Colon (tissue), 2 donors: ENCODE measurements at regions not wholly inside any gene's neighbourhood (a gene's known extent, or its start where the extent isn't known, plus 50 kb on each side); places are given as distances from the start of the nearest gene placed in this dataset.
"Not testable (repeated sequence)": the region's sequence is repeated elsewhere in the genome, so short reads cannot be mapped to it uniquely, and the experiment has no call there.

Experiments used
- FAIRE-seq: peaks from 2 replicates; lab custom pipeline; 2012; peaks lifted over from hg19 to GRCh38; lab: Jason Lieb, UNC
- donor health status: control.
- donor health status: control.

DNA sequence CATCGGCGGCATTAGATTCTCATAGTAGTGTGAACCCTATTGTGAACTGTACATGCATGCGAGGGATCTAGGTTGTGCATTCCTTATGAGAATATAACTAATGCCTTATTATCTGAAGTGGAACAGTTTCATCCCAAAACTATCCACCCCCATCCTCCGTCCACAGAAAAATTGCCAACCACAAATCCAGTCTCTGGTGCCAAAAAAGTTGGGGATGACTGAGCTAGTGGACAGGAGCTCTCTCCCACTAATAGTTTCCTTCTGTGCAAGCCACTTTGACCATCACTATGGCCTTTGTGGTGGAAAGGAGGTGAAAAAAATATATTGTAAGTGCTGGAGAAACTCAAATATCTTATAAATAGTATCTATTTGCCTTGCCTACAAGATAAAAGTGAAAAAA, 857.8 kb downstream of the DIAPH3 start:
- FAIRE-seq: no peak

DNA sequence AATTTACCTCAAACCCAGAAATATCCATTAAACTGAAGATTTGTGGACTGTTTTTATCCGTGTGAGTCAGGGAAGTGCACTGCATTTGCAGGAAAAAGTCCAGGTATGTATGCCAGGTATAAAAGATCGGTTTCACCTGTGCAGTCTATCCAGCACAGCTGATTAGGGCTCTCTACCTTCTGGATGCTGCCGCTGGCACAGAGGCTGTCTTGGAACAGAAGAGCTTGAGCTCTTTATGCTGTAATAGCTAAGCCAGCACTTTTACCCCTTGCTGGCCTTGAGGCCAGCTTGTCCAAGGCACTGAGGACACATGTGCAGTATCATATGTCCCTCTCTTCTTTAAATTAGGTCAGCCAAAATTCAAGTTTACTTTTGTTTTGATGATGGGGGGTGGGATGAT, 851.0 kb downstream of the DIAPH3 start:
- no peak for FAIRE-seq

DNA sequence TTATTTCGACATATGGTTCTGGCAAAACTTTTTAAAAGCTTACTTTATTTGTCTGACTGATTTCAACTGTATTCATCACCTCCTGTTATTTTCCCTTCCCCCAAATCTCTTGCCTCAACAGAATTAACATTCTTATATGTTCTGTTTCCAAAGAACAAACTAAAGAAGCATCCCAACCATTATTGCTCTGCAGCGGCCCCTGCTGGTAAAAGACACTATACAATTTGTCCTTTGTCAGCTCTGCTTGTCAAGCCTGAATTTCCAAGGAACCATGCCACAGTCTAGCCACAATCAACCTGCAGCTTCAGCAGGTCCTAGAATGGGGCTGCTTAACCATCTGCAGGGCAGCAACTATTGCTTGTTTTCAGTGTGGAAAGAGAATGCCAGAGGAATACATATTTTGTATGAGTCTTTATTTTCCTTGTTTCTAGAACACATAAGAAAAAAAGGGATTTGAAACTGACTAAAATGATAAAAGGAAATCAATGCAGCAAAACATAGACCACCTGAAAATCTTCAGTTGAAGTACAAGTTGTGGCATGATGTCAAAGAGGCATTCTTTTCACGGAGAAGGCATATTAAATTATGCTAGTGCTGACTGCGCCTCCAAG, 845.3 kb downstream of the DIAPH3 start:
- FAIRE-seq: no peak

DNA sequence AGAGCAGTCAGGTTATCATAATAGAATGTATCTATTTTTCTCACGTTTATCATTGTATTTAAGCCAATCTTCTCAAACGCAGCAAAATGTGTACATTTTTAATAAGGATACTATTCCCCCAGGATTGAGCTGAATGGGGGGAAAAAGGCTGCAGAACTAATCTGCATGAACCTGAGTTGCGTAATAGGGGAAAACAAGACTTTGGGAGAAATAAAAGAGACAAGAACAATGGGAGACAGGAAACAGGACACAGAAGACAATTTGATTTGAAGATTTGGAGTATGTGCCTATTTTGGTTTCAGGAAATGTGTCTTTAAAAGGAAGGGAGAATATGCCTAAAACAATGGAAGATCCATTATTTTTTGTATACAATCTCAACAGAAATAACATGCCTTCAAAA, 844.5 kb downstream of the DIAPH3 start:
- no peak for FAIRE-seq

DNA sequence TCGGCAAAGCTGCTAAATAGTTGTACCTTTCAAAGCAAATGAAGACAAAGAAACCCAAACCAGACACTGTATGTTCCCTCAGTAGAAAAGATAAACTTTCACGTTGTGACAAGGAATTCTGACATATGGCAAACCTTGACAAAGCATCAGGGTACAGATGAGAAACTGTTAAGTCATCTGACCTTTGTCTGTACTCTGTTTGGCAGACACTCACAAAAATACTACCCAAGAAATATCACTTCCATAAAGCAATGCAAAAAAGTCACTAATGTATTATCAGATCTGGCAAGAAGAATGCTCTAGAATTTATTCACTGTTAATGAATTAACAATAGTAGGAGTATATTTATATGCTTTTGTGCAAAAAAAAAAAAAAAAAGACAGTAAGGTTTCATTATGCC, 843.7 kb downstream of the DIAPH3 start:
- FAIRE-seq: no peak

DNA sequence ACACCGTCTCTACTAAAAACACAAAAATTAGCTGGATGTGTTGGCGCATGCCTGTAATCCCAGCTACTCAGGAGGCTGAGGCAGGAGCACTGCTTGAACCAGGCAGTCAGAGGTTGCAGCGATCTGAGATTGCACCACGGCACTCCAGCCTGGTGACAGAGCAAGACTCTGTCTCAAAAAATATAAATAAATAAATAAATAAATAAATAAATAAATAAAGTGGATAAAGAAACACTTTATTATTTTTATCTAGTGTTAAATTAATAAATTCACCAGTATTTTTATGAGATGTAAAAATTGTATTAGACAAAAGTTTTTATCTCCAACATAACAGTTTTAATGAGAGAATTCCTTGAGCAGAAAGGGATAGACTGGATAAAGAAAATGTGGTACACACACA, 839.3 kb downstream of the DIAPH3 start:
- not testable (repeated sequence) for FAIRE-seq

DNA sequence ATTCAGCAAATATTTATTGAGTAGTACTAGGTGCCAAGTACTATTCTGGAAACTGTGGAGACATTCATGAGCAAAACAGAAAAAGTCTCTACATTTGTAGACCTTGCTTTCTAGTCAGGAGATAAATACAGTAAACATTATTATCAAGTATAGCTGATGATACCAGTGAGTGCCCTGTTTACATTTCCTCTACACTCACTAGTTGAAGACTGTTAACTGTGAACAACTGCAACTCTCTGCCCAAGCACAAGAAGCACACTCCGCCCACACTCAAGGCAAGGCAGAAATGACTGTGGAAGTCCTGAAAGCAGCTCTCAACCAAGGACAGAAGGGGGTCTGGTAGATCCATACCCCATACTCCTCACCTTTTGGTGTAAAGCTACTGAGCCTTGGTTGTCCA, 837.0 kb downstream of the DIAPH3 start:
- no peak for FAIRE-seq

DNA sequence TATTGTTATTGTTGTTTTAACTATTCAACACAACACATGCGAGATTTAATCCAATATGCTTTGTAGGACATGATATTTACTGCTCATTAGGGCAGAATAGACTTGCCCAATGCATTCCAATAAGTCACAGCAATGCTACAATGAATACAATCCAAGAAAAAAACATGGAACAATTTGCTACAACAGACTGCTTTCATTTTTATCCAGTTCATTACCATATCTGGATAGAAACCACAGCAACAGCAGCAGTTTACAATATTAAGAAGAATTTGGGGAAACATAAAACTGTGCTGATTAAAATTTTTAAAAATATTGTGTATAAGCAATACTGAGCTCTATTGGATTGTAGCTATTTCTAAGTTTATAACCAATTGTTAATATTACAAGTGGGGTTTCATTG, 833.0 kb downstream of the DIAPH3 start:
- no peak for FAIRE-seq

DNA sequence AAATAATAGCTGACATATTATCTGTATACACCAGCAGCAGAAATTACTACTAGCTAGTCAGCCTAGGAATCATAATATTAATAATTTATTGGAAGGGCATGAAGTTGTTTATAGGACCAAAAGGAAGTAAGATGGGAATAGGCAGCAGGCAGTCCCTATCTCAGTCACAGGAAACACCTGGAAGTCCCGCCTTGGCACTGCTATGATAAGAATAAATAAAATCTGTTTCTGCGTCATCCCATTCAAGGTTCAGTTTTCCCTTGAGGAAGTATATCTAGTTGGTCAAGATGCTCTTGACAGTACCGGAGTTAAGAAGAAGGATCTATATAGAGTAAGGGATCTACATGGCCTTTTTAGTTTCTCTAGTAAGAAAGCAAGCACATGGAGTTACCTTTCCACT, 830.8 kb downstream of the DIAPH3 start:
- FAIRE-seq: no peak

DNA sequence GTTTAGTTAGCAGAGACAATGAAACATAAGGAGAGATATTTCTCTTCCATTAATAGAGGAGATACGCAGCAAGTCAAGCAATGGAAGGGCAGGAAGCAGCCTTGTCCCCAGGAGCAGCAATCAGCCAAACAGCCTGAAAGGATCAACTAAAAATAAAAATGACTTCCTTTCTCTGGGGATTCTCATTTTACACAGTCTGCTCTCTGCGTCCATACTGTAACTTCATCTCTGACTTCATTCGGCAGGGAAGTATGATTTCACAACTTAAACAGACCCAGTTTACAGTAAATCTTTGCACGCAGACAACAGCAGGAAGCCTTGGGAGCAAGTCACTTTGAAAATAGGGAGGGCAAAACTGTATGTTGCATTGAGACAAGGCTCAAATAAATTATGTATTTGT, 826.7 kb downstream of the DIAPH3 start:
- FAIRE-seq: no peak

DNA sequence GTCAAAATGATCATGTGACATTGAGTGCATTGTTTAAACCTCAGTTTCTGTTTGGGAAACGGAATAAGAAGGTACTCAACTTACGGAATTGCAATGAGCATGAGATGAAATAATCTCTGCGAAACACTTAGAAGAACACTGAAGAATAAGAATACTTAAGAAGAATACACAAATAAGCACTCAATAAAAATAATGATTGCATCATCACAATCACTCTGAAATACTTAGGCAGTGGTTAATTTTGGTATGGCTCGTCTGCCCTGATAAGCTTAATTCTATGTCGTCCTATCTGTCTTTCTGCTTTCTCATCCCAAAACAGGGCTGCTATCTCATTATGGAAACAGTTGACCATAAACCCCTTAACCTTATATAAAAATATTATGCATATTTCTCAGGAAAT, 823.6 kb downstream of the DIAPH3 start:
- no peak for FAIRE-seq

DNA sequence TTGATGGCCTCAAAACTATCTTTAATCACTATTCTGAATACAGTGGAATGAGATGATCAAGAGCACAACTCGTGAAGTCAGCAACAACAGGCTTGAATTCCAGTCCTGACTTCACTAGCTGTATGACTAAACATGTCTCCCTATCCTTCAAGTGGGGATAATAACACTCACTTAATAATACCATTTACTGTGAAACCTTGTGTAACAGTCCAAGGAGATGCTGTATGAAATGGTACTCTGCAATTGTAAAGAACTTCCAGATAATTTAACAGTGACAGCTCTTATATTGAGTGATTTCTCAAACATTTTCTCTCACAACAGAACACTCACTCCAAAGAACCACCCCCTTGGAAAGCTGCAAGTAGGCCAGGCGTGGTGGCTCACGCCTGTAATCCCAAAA, 823.1 kb downstream of the DIAPH3 start:
- no peak for FAIRE-seq

DNA sequence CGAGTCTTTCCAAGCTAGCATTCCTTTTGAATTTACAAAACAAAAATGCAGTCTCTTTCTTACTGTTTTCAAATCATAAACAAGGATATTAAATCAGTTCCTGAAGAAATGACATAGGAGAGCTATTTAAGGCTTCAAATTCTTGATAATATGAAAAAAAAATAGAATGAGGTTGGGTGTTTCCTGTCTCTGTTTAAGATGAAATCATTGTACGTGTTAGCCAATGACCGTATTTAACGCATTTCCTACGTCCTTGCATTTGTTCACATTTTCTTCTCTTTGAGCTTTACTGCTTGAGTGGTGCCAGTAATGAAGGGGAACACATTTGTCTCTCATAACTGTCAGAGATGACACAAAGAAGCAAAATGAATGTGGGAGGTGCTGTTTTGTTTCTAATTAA, 821.3 kb downstream of the DIAPH3 start:
- FAIRE-seq: no peak

DNA sequence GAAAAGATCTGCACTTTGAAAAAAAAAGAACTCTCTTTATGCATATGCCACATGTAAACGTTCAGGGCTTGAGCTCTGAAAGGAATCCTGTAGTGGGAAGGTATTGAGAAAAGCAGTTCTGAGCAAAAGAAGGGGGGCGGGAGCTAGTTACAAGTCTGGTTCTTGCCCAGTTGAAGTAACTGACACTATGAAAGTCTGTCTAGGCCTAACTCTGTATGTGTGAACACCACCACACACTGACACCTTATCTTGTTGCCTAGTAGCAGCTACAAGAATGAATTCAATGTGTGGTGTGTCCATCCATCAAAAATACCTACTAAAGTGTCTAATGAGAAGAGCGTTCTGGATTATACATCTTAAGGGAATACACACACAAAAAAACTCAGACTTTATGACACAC, 820.6 kb downstream of the DIAPH3 start:
- FAIRE-seq: no peak

DNA sequence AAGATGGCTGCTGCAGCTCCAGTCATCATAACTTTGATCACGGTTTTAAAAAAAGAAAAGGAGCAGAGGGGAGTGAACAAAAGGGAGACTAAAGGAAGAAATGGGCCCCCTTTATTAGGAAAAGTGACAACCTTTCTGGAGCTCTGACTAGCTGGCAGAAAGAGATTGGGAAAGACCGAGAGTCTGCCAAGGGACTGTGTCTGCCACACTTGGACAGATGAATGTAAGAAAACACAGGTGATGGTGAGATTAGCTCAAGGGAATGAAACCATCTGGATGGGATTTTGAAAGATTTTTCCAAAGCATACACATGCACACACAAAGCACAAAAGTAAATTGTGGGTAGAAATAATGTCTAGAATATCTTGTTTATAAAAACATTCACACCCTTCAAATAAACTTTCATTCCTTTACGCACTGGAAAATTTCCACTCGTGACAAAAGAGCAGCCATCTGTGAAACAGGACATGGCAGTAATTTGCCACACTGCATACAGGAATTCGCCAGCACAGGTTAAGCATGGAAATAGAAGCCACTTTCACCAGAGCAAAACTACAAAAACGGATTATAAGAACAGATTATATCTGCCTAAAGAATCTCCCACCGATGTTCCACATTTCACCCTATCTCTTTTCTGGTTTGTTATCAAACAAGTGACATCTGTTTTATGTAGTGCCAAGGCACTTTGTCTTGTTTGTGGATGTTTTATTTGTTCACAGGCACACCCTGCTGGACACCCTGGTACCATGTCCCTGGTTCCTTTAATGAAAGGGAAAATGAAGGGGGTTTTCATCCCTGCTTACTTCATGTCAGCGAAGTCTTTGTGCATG, 819.5 kb downstream of the DIAPH3 start:
- no peak for FAIRE-seq

DNA sequence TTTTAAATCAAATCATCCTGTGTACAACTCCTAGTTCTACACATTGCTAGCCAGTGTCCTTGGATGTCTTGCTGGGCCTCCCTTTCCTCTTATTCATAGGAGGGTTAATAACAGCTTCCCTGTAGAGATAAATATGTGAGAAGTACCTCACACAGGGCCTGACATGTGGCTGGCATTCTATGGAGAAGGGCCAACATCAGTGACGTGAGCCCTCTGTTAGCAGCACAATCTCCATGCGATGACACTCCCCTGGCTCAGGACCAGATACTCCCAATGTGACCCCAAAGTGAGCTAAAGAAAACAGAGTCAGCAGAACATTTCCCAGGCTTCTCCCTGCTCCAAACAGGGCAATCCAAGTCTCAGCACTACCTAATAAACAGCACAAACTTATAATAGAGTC, 818.4 kb downstream of the DIAPH3 start:
- FAIRE-seq: no peak

DNA sequence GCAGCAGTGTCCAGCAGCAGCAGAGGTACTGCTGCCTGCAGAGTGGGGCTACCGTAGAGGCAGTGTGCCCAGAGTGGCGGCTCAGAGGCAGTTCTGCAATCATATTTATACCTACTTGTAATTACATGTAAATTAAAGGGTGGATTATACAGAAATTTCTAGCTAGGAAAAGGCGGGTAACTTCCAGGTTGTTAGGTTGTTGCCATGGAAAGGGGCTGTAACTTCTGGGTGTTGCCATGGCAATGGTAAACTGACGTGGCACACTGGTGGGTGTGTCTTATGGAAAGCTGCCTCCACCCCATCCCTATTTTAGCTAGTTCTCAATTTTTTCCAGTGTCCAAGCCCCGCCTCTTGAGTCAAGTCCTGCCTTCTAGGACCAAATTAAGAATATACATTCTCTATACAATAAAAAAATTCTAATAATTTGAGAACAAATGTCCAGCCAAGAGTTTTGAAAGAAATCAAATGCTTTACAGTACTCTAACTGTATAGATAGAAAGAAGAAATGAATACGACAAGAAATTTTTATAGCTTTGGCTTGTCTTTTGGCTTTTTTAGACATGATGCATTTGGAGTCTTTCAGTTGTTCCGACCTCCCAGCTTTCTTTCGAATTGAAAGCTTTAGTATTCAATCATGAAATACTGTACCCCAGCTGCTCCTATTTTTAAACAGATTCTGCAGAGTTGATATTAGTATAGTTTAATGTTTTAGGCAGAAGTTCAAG, 816.6 kb downstream of the DIAPH3 start:
- FAIRE-seq: no peak

DNA sequence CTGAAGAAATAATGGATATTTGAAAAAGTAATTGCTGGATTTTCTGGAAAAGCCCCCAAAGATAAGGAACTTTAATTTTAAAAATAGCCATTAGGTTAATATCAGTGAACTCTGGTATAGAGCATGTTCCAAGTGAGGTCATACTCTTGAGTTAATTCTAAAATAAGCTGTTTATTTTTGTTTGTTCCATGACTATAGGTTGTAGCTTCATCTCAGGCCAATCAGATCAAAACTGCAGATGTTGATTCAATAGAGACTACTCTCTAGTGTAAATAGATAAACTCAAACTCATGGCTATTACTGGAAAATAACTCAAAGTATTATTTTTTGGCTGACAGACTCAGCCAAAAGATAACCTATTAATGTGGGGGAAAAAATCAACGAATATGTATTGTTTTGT, 815.1 kb downstream of the DIAPH3 start:
- no peak for FAIRE-seq

DNA sequence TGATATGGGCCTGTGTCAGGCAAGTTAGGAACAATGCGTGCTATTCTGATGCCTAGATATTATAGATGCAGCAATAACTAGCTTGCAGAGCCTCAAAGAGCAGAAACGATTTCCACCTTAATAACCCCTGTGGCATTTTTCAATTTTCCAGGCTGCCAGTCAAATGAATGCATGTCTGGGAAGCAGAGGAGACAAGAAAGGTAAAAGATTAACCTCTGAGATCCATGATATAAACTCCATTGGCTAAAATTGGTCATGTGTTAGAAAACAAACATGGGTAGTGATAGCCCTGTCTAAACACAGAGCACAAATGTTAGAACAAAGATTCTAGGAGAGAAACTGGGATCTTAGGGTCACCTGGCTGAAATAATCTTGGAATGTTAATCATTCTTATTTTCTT, 811.1 kb downstream of the DIAPH3 start:
- FAIRE-seq: no peak

DNA sequence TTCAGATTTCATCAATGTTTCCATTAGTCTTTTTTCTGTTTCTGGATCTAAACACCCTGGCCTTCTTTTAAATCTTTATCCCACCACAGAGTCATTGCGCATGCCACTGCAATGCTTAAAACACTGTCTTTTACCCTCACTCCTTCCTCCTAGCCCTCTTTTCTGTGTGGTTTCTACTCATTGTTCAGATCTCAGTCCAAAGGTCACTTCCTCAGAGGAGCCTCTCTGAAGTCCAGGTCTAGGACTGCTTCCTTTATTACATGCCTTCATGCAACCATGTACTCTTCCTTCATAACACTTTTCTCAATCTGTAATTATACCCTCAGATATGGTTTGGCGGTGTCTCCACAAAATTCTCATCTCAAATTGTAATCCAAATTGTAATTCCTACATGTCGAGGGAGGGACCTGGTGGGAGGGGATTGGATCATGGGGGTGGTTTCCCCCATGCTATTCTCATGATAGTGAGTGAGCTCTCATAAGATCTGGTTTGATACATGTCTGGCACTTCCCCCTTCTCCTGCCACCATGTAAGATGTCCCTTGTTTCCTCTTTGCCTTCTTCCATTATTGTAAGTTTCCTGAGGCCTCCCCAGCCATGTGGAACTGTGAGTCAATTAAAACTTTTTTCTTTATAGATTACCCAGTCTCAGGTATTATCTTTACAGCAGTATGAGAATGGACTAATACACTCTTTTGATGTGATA, 808.9 kb downstream of the DIAPH3 start:
- FAIRE-seq: no peak

DNA sequence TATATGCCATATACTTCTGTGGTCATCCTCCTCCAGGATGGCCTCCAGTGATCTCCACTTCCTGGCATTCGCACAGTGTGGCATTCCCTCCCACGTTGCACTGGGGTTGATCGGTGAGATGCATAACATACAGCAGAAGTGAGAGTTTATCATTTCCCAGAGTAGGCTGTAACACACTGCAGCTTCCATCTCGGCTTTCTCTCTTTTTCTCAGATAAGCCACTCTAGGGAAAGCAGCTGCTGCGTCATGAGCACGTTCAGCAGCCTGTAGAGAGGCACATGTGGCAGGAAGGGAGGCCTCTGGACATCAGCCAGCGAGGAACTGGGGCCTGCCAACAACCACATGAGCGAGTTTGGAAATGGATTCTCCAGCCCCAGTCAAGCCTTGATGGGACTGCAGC, 807.1 kb downstream of the DIAPH3 start:
- no peak for FAIRE-seq

DNA sequence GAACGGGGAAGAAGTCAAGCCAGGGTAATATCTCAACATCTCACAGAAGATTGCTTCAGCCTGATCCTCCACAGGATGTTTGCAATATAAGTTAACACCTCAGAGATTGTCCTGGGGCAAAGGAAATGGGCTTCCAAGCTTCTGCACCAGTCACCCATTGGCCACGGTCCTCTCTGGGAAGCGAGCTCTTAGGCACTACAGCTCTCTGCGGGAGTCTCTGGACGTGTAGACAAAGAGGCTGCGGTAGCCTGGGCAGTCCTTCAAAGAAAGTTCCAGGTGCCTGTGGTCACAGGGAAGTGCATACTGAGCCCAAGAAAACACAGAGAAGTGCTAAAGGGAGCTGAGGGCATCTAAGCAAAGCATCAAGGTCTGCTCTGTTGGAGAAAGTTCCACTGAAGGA, 805.7 kb downstream of the DIAPH3 start:
- FAIRE-seq: no peak

DNA sequence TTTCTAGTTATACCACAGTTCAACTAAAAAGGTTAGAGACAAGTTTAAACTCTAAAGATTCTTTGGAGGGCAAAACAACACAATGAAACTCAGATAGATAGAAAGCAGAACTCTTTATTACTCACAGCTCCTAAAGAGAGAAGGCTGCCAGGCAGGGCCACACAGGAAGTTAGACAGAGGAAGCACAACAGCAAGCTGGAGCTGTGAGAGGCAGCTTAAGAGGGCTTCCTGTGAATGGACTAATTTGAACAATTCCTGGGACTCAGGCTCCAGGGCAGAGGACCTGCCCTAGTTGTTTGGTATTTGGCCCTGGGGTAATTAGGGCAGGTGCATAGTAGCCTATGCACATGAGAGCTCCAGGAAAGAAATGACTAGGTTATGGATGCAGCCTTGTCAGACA, 803.6 kb downstream of the DIAPH3 start:
- FAIRE-seq: no peak
